GM23338 (cell line): ENCODE measurements at regions not wholly inside any gene's neighbourhood (a gene's known extent, or its start where the extent isn't known, plus 50 kb on each side); places are given as distances from the start of the nearest gene placed in this dataset.

Source experiments
- EZH2phosphoT487 ChIP-seq: fragments of 200-600 bp; sonication (generic); IDR thresholded peaks from one replicate; pipeline ENCODE4 v1.8.1; 2018; ENCODE audit warnings: antibody characterized with exemption; ENCODE audit not compliant: unreplicated experiment
- POLR2AphosphoS5 ChIP-seq: IDR thresholded peaks from 2 replicates; pipeline ENCODE4 v1.6.1; 2016; ENCODE audit warnings: antibody characterized with exemption, low read depth
- TF ChIP-seq, protein P1 (sequence below), 2 experiments: fragments of 200-600 bp in 1 of 2; sonication (generic) in 1 of 2; conservative IDR thresholded peaks; 2 replicates each; pipeline versions ENCODE4 v1.5.1 to v1.6.1; 2016 to 2017; ENCODE audit warnings: antibody characterized with exemption in 2 of 2, low read depth in 2 of 2, mild to moderate bottlenecking in 2 of 2, moderate library complexity in 1 of 2

DNA sequence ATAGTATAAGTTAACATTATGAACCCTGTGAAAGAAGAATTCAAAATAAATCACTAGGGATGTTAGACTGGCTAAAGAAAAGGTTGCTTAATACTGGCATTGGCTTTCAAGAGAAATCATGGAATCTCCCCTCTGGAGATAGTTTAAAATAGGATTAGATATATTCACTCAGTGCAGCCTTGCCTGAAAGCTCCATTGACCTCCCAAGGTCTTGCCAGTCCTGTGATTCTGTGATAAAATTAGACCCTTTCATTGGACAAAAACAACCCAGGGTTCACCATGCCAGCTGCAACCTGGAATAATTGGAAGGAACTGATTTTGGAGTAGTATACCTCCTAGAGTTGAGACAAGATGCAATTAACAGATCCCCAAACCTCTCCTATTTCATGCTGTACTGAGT is 588.1 kb upstream of the MEF2C start:
- TF ChIP-seq EZH2phosphoT487 (no peak), POLR2AphosphoS5 (no peak)
- TF ChIP-seq, protein P1, sequence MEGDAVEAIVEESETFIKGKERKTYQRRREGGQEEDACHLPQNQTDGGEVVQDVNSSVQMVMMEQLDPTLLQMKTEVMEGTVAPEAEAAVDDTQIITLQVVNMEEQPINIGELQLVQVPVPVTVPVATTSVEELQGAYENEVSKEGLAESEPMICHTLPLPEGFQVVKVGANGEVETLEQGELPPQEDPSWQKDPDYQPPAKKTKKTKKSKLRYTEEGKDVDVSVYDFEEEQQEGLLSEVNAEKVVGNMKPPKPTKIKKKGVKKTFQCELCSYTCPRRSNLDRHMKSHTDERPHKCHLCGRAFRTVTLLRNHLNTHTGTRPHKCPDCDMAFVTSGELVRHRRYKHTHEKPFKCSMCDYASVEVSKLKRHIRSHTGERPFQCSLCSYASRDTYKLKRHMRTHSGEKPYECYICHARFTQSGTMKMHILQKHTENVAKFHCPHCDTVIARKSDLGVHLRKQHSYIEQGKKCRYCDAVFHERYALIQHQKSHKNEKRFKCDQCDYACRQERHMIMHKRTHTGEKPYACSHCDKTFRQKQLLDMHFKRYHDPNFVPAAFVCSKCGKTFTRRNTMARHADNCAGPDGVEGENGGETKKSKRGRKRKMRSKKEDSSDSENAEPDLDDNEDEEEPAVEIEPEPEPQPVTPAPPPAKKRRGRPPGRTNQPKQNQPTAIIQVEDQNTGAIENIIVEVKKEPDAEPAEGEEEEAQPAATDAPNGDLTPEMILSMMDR (conservative IDR thresholded peaks at IDR 0.05; ENCODE audit: low read depth in 2 of 2), result no peak
